SK-N-SH treated with all-trans-retinoic acid at 6 μM for 48 hours (cell line): ENCODE measurements at regions not wholly inside any gene's neighbourhood (a gene's known extent, or its start where the extent isn't known, plus 50 kb on each side); places are given as distances from the start of the nearest gene placed in this dataset.

Experiments used
- PPARA ChIP-seq: fragments of 250-450 bp; sonication (Bioruptor Pico); IDR thresholded peaks from 2 replicates; pipeline ENCODE4 v1.5.0; 2020; ENCODE audit warnings: mild to moderate bottlenecking, borderline replicate concordance
- RARB ChIP-seq: fragments of 250-450 bp; sonication (Bioruptor Pico); IDR thresholded peaks from 2 replicates; pipeline ENCODE4 v1.8.0; 2021; ENCODE audit warnings: mild to moderate bottlenecking, moderate library complexity

DNA sequence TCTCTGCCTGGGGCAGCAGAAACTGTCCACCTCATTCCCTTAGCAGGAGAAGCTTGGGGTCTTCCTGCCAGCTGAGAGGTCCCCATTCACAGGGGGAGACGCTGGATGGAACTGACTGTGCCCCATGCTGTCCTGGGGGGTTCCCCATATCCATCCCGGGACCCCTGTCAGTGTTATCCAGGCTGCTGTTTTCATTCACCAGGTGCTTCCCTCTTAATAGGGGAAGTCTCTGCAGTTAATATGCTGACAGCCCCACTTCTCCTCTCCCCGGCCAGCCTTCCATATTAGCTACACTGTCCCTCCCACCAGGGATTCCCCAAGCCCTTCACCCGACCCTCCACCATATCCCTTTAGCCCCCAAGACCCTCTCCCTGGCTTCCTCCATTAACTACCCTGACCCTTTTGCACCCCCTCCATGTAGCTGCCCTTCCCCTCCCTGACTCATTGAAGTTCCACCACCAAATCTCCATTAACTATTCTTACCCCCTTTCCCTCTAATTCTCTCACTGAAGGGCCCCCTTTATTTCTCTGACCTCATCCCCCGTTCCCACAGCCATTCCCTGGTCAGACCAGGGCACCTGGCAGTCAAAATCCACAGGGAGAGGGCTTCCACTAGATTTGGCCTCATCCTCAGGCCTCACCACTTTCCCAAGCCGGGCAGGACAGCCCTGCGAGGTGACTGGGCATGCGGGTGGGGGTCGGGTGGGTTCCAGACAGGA, 92.0 kb upstream of the PAX2 start:
- no peak for TF ChIP-seq PPARA (CRISPR knock-in tag)
- no peak for TF ChIP-seq RARB (CRISPR knock-in tag)
